Spleen (tissue), 7 donors: ENCODE measurements at regions not wholly inside any gene's neighbourhood (a gene's known extent, or its start where the extent isn't known, plus 50 kb on each side); places are given as distances from the start of the nearest gene placed in this dataset.

Source experiments
- POLR2A ChIP-seq, 3 donors: fragments of 450-650 bp; IDR thresholded peaks; one replicate each; pipeline ENCODE4 v1.5.1; 2017; ENCODE audit warnings: antibody characterized with exemption in 3 of 3, mild to moderate bottlenecking in 1 of 3
- POLR2AphosphoS5 ChIP-seq, 3 donors: sonication (generic); formaldehyde crosslinking; IDR thresholded peaks; one replicate each; pipeline ENCODE4 v1.5.1; 2017; ENCODE audit warnings: antibody characterized with exemption in 3 of 3
- TF ChIP-seq, protein P1 (sequence below), 11 experiments: fragments of 200-600 bp in 7 of 11; fragments of 450-650 bp in 4 of 11; sonication (generic) in 4 of 11; IDR thresholded peaks in 8 of 11; conservative IDR thresholded peaks in 3 of 11; 1 replicate in 7 of 11; 2 replicates in 4 of 11; pipeline versions ENCODE4 v1.4.0 to v1.8.0; 2016 to 2021; ENCODE audit warnings: antibody characterized with exemption in 11 of 11, inconsistent platforms in 4 of 11, mild to moderate bottlenecking in 1 of 11
- donor health status: DM: no; HTN: no; CAD: no; lungs with moderate emphysema.
- donor health status: DM: no; HTN: no; CAD: no.
- donor health status: DM: no; HTN: no; CAD: no.

GRCh38 chr7:81822811-81823210 is 53.0 kb upstream of the HGF start:
- TF ChIP-seq, protein P1, sequence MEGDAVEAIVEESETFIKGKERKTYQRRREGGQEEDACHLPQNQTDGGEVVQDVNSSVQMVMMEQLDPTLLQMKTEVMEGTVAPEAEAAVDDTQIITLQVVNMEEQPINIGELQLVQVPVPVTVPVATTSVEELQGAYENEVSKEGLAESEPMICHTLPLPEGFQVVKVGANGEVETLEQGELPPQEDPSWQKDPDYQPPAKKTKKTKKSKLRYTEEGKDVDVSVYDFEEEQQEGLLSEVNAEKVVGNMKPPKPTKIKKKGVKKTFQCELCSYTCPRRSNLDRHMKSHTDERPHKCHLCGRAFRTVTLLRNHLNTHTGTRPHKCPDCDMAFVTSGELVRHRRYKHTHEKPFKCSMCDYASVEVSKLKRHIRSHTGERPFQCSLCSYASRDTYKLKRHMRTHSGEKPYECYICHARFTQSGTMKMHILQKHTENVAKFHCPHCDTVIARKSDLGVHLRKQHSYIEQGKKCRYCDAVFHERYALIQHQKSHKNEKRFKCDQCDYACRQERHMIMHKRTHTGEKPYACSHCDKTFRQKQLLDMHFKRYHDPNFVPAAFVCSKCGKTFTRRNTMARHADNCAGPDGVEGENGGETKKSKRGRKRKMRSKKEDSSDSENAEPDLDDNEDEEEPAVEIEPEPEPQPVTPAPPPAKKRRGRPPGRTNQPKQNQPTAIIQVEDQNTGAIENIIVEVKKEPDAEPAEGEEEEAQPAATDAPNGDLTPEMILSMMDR (IDR thresholded peaks at IDR 0.05 in 8 of 11, conservative IDR thresholded peaks at IDR 0.05 in 3 of 11) = no peak
- TF ChIP-seq POLR2A (IDR thresholded peaks at IDR 0.05) (no peak), POLR2AphosphoS5 (IDR thresholded peaks at IDR 0.05) (no peak)
